Prostate gland (tissue), 2 donors: ENCODE measurements at regions not wholly inside any gene's neighbourhood (a gene's known extent, or its start where the extent isn't known, plus 50 kb on each side); places are given as distances from the start of the nearest gene placed in this dataset.

ENCODE experiments used
- DNase-seq: peaks from one replicate; pipeline ENCODE4 v3.0.0-alpha.2; 2019; ENCODE audit warnings: low spot score
- H3K27ac ChIP-seq, 2 donors: fragments of 200-600 bp; sonication (generic); 2 replicates each; pipeline ENCODE4 v1.5.1; 2017 to 2019
- H3K27me3 ChIP-seq: fragments of 200-600 bp; sonication (generic); replicated peaks from 2 replicates; pipeline ENCODE4 v1.5.1; 2019; ENCODE audit not compliant: insufficient read depth
- H3K36me3 ChIP-seq, 2 donors: fragments of 200-600 bp; sonication (generic); 1 replicate in 1 of 2; 2 replicates in 1 of 2; pipeline versions ENCODE4 v1.5.1 to v1.8.1; 2017 to 2019
- H3K4me1 ChIP-seq: fragments of 200-600 bp; sonication (generic); replicated peaks from 2 replicates; pipeline ENCODE4 v1.5.1; 2019
- H3K4me3 ChIP-seq, 2 donors: fragments of 200-600 bp; sonication (generic); 2 replicates each; pipeline ENCODE4 v1.5.1; 2017 to 2019
- H3K9me3 ChIP-seq: fragments of 200-600 bp; sonication (generic); 2 replicates; pipeline ENCODE4 v1.5.1; 2017
- CTCF ChIP-seq, 4 experiments: fragments of 200-600 bp in 2 of 4; fragments of 450-650 bp in 2 of 4; sonication (generic) in 2 of 4; IDR thresholded peaks; 1 replicate in 3 of 4; 2 replicates in 1 of 4; pipeline ENCODE4 v1.5.1; 2016 to 2019; ENCODE audit warnings: antibody characterized with exemption in 4 of 4, mild to moderate bottlenecking in 2 of 4, moderate library complexity in 2 of 4
- POLR2A ChIP-seq: fragments of 450-650 bp; IDR thresholded peaks from one replicate; pipeline ENCODE4 v1.6.1; 2016; ENCODE audit warnings: antibody characterized with exemption, mild to moderate bottlenecking
- POLR2AphosphoS5 ChIP-seq: sonication (generic); formaldehyde crosslinking; IDR thresholded peaks from one replicate; pipeline ENCODE4 v1.6.1; 2017; ENCODE audit warnings: antibody characterized with exemption
- WGBS: methylation state at CpG from one replicate; pipeline ENCODE4 v1.1.5; 2018; 5-methylcytosine and 5-hydroxymethylcytosine counted together
- intact Hi-C: fragments of 100-400 bp; cut with DNase I; formaldehyde crosslinking; loops from one replicate; pipeline ENCODE4 v1.14.2; 2022

DNA sequence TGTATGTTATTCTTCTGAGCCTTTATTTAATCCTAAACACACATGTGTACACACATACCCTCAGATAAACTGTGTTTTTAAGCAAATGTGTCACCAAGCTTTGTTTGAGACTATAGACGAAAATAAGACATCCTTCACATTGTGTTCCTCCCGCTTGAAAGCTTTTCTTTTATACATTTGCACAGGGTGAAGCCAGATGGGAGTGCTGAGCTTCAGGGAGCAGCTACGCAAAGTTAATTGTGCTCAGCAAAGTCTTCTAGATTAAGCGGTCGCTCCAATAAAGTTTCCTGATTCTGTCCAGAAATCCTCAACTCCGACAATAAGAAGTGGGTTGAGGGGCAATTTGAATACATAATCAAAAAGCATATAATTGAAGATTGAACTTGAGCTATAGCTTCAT is 117.2 kb upstream of the ARGLU1 start:
- TF ChIP-seq POLR2A (no peak), CTCF (IDR thresholded peaks at IDR 0.05) (no peak), POLR2AphosphoS5 (no peak)
- no peaks in the 10 kb centered on the region for H3K4me1 ChIP-seq
- H3K9me3 ChIP-seq: no peaks in the 10 kb centered on the region
- H3K36me3 ChIP-seq: no peaks in the 10 kb centered on the region
- H3K27me3 ChIP-seq: no peaks in the 10 kb centered on the region
- DNase-seq: no peak
- 74% methylated on average over 6 of the region's 6 CpGs for WGBS
- H3K27ac ChIP-seq: no peak overlapping the region
- H3K4me3 ChIP-seq: no peak overlapping the region
- intact Hi-C loops: no loop called here

GRCh38 chr13:106683918-106684317 is 116.0 kb upstream of the ARGLU1 start:
- Histone ChIP-seq H3K27ac (no peak overlapping the region), H3K27me3 (no peaks in the 10 kb centered on the region), H3K4me3 (no peak overlapping the region), H3K36me3 (no peaks in the 10 kb centered on the region), H3K4me1 (no peaks in the 10 kb centered on the region), H3K9me3 (no peaks in the 10 kb centered on the region)
- intact Hi-C loops: no loop called here
- no peak for DNase-seq
- WGBS: 96% methylated on average over 3 of the region's 3 CpGs
- TF ChIP-seq POLR2A (no peak), POLR2AphosphoS5 (no peak), CTCF (IDR thresholded peaks at IDR 0.05) (no peak)

DNA sequence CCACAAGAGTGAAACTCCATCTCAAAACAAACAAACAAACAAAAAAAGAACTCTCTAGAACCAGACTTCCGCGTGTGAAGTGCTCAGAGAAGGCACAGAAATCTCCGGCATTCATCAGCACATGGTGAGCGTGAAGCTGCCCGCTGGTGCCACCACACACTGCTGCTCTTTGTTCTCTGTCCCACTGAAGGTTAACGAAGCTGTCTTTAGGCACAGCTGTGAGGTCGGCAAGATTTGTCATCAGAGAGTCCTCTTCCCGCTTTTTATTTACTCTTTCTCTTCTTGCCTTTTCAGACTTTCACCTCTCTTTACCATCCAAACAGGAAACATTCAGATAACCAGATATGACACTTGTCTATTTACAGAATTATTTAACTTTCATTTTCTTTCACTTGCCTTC is 115.2 kb upstream of the ARGLU1 start:
- intact Hi-C loops: no loop called here
- TF ChIP-seq POLR2A (no peak), CTCF (IDR thresholded peaks at IDR 0.05) (no peak), POLR2AphosphoS5 (no peak)
- H3K27ac ChIP-seq: no peak overlapping the region
- DNase-seq: no peak
- H3K36me3 ChIP-seq: no peaks in the 10 kb centered on the region
- no peaks in the 10 kb centered on the region for H3K27me3 ChIP-seq
- H3K4me1 ChIP-seq: no peaks in the 10 kb centered on the region
- WGBS: 65% methylated on average over 8 of the region's 8 CpGs
- no peaks in the 10 kb centered on the region for H3K9me3 ChIP-seq
- no peak overlapping the region for H3K4me3 ChIP-seq

DNA sequence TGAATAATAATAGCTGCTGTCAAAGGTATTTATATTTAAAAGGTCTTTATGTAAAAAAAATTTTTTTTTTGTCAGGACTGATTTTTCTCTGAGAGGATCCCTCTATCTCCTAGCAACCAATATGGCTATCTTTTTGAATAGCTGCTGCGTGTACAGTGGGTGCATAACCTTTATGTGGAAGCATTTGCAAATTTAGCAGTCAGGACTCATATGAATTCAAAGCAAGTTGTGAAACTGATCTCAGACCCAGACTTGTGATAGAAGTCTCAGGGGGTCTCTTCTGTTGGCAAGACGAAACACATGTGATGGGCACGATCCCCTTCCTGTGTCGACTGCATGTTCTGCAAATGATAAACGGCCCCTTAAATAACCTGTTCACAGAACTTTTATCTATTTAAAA is 114.1 kb upstream of the ARGLU1 start:
- no peaks in the 10 kb centered on the region for H3K27me3 ChIP-seq
- no peak for TF ChIP-seq POLR2AphosphoS5
- no peak for TF ChIP-seq CTCF (IDR thresholded peaks at IDR 0.05)
- no peak for TF ChIP-seq POLR2A
- no peaks in the 10 kb centered on the region for H3K9me3 ChIP-seq
- H3K36me3 ChIP-seq: no peaks in the 10 kb centered on the region
- H3K4me3 ChIP-seq: no peak overlapping the region
- WGBS: 75% methylated on average over 5 of the region's 5 CpGs
- intact Hi-C loops: no loop called here
- H3K27ac ChIP-seq: no peak overlapping the region
- no peaks in the 10 kb centered on the region for H3K4me1 ChIP-seq
- DNase-seq: no peak

GRCh38 chr13:106681536-106681935 is 113.6 kb upstream of the ARGLU1 start:
- WGBS: 37% methylated on average over 3 of the region's 3 CpGs
- Histone ChIP-seq H3K4me3 (no peak overlapping the region), H3K27me3 (no peaks in the 10 kb centered on the region), H3K27ac (no peak overlapping the region), H3K4me1 (no peaks in the 10 kb centered on the region), H3K9me3 (no peaks in the 10 kb centered on the region), H3K36me3 (no peaks in the 10 kb centered on the region)
- intact Hi-C loops: no loop called here
- TF ChIP-seq POLR2A (no peak), CTCF (IDR thresholded peaks at IDR 0.05) (no peak), POLR2AphosphoS5 (no peak)
- no peak for DNase-seq
